Inflammatory macrophage treated with lipopolysaccharide for 1 hour (primary cell): ENCODE measurements at regions not wholly inside any gene's neighbourhood (a gene's known extent, or its start where the extent isn't known, plus 50 kb on each side); places are given as distances from the start of the nearest gene placed in this dataset.

Experiments
- DNase-seq, 2 donors: peaks; one replicate each; pipeline ENCODE4 v3.0.0-alpha.2; 2020 to 2022

- DNase-seq: no peak
These were observed 96.7 kb upstream of the CLDN10 start for GRCh38 chr13:95455782-95456181.

GRCh38 chr13:95456815-95457214, 95.7 kb upstream of the CLDN10 start:
- DNase-seq: no peak

- DNase-seq: no peak
These were observed 95.2 kb upstream of the CLDN10 start for GRCh38 chr13:95457294-95457693.

- no peak for DNase-seq
These were observed 89.7 kb upstream of the CLDN10 start for GRCh38 chr13:95462801-95463200.

- peak in 1 of 2 donors; percentile 30 for DNase-seq
These were observed 89.0 kb upstream of the CLDN10 start for GRCh38 chr13:95463531-95463930.

GRCh38 chr13:95470574-95471366, 81.8 kb upstream of the CLDN10 start:
- DNase-seq: no peak

GRCh38 chr13:95471960-95472359, 80.6 kb upstream of the CLDN10 start:
- DNase-seq: no peak

- DNase-seq: no peak
These were observed 77.5 kb upstream of the CLDN10 start for GRCh38 chr13:95474992-95475391.

GRCh38 chr13:95477187-95477586, 75.3 kb upstream of the CLDN10 start:
- no peak for DNase-seq

GRCh38 chr13:95479731-95480130, 72.8 kb upstream of the CLDN10 start:
- DNase-seq: peak; percentile 37 to 59

GRCh38 chr13:95480131-95480545, 72.4 kb upstream of the CLDN10 start:
- DNase-seq: peak; percentile 85 to 86

- peak; percentile 26 to 54 for DNase-seq
These were observed 71.4 kb upstream of the CLDN10 start for GRCh38 chr13:95480791-95481780.

GRCh38 chr13:95484052-95484451, 68.5 kb upstream of the CLDN10 start:
- no peak for DNase-seq

GRCh38 chr13:95485045-95485517, 67.4 kb upstream of the CLDN10 start:
- peak; percentile 64 to 68 for DNase-seq

GRCh38 chr13:95485518-95486144, 66.9 kb upstream of the CLDN10 start:
- no peak for DNase-seq

- DNase-seq: no peak
These were observed 60.3 kb upstream of the CLDN10 start for GRCh38 chr13:95492044-95492801.

- DNase-seq: peak; percentile 42 to 95
These were observed 58.3 kb upstream of the CLDN10 start for GRCh38 chr13:95494082-95494681.

GRCh38 chr13:95496485-95496884, 56.0 kb upstream of the CLDN10 start:
- no peak for DNase-seq

- no peak for DNase-seq
These were observed 55.1 kb upstream of the CLDN10 start for GRCh38 chr13:95497381-95497807.

GRCh38 chr13:95498886-95499285, 53.6 kb upstream of the CLDN10 start:
- DNase-seq: no peak

- no peak for DNase-seq
These were observed 52.5 kb upstream of the CLDN10 start for GRCh38 chr13:95499811-95500712.
